Putamen (tissue), 1 donor: ENCODE measurements at regions not wholly inside any gene's neighbourhood (a gene's known extent, or its start where the extent isn't known, plus 50 kb on each side); places are given as distances from the start of the nearest gene placed in this dataset.

Experiments
- DNase-seq: peaks from one replicate; pipeline ENCODE4 v3.0.0-alpha.2; 2016; ENCODE audit warnings: low spot score

- no peak for DNase-seq
Measured at GRCh38 chr14:84532016-84532415, 997.9 kb upstream of the FLRT2 start.

GRCh38 chr14:84533181-84533725, 996.7 kb upstream of the FLRT2 start:
- no peak for DNase-seq

DNA sequence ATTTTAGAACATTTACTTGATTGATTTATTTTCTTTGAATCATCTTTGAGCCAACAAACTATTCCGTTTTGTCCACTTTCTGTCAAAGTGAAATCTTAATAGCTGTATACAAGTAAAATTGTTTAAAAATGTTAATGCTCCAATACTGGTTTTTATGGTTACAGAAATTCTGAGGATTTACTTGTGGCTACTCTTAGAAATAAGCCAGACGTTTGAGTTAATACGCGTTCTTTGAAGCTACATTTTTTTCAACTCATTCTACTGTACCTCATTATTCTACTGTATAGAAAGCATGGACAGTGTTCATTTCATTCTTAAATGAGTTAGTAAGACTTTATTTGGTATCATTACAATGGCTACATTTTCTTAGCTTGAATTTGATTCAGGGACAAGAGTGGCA, 996.2 kb upstream of the FLRT2 start:
- DNase-seq: no peak

GRCh38 chr14:84535484-84535883, 994.5 kb upstream of the FLRT2 start:
- DNase-seq: no peak

- no peak for DNase-seq
Measured at GRCh38 chr14:84535976-84536375, 994.0 kb upstream of the FLRT2 start.

DNA sequence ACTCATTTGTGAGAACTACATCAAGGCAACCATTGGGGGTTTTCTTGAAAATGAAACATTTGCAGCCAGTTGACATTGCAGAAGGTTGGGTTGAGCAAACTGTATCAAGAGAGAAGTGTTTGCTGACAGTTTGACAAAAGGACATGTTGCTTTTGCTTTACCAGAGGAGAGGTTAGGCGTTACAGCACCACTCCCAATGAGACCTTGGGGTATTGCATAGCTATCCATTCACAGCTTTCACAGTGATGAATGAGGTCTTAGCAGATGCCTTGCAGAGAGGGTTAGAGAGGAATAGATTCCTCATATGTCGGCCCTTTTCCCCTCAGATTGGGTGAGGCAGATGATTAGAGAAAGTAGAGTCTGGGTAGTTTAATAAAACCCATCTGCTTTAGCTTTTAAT, 988.9 kb upstream of the FLRT2 start:
- no peak for DNase-seq

DNA sequence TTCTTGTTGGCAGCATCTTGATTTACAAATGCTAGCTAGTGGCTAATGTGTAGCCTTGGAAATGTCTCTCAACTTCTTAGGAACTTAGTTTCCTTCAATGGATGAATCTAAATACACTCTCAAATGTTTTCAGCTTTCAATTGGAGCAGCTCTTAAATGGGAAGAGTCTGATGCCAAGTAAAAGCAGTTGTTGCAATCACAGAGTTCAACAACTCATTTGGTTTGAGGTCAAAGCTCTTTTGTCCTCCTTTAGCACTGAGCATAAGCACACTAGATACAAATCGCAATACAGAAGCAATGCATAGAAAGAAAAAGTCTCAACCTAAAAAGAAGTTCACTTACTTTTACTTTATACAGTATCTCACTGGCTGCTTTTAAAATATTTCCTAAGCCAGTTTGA, 986.1 kb upstream of the FLRT2 start:
- DNase-seq: no peak

GRCh38 chr14:84544486-84545131, 985.3 kb upstream of the FLRT2 start:
- DNase-seq: no peak

- DNase-seq: no peak
Measured at GRCh38 chr14:84546236-84546635, 983.7 kb upstream of the FLRT2 start.

- DNase-seq: no peak
Measured at GRCh38 chr14:84554136-84554535, 975.8 kb upstream of the FLRT2 start.

GRCh38 chr14:84555493-84555892, 974.5 kb upstream of the FLRT2 start:
- no peak for DNase-seq

GRCh38 chr14:84566109-84566508, 963.8 kb upstream of the FLRT2 start:
- no peak for DNase-seq

DNA sequence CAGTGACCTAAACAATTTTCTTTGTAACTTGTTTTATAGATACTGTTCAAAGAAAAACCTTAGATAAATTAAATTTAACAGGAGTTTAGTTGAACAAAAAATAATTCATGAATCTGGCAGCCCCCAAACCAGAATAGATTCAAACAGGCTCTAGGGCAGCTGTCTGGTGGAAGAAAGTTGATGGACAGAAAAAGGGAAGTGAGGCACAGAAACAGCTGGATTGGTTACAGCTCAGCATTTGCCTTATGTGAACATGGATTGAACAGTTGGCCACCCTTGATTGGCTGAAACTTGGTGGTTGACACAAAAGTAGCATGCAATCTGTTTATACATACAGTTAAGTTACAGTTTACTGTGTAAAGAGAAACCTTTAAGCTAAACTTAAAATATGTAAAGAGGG, 954.3 kb upstream of the FLRT2 start:
- no peak for DNase-seq

DNA sequence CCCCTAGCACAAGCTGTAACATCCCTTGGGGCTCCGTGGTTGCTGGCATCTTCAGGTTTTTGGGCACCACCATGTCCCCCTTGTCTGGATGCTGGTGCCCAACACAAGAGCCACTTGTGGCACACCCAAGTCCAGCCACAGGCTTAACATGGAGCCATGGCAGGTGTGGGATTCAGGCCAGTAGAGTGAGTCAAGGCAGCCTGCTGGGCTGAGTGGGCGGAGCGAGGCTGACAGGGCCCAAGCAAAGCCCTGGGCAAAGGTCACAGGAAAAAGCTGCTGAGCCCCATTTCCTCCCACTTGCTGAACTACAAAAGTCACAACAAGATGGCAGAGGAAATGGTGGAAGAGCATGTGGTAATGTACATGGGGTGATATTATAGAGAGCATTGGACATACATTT, 950.7 kb upstream of the FLRT2 start:
- DNase-seq: no peak

DNA sequence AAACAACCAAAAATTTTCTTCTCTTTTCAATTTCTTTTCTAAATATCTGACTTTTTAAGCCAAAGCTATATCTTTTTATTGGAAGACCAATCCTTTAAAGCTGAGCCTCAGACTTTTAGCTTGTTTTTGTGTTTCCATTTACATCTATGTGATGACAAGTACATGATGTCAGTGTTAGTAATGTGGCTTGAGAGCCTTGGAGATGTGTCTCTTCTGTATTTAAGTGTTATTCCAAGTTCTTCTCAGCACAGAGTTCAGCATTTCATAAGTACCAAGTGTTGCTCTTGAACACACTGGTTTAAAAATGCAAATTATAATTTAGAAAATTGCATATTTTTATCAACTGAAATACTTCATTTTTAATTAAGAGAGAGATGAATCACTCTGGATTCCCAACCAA, 948.9 kb upstream of the FLRT2 start:
- no peak for DNase-seq

DNA sequence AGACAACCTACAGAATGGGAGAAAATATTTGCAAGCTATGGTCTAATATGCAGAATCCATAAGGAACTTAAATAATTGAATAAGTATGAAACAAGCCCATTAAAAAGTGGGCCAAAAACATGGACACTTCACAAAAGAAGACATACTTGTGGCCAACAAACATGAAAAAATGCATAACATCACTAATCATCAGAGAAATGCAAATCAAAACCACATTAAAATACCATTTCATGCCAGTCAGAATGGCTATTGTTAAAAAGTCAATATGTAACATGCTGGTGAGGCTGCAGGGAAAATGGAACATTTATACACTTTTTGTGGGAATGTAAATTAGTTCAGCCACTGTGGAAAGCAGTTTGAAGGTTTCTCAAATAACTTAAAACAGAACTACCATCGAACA, 945.4 kb upstream of the FLRT2 start:
- no peak for DNase-seq

DNA sequence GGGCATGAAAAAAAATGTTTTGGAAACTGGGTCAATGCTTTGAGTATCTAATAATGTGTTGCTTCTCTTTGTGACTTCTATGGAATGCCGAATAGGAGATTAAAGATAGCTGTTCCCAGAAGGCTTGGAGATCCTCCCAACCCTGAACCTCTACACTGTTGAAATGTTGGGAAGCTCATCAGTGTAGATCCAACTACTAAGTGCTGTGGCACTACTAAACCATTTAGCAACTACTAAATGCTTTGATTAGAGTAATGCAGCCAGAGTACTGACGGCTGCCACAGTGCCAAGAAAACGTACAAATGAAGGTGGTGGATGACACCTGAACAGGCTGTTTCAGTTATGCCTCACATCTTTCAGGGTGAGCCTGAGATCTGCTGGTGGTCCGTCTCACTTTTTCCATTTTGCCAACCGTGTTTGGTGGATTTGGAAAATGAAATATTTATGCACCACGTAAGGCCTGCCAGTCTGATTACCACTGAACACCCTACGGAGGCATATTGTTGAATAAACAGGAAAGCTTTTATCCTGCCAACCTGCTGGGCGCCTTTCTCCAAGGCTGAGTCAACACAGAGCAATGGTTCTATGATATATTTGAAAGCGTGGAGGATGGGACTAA, 938.0 kb upstream of the FLRT2 start:
- no peak for DNase-seq

- no peak for DNase-seq
Measured at GRCh38 chr14:84592770-84593169, 937.2 kb upstream of the FLRT2 start.

DNA sequence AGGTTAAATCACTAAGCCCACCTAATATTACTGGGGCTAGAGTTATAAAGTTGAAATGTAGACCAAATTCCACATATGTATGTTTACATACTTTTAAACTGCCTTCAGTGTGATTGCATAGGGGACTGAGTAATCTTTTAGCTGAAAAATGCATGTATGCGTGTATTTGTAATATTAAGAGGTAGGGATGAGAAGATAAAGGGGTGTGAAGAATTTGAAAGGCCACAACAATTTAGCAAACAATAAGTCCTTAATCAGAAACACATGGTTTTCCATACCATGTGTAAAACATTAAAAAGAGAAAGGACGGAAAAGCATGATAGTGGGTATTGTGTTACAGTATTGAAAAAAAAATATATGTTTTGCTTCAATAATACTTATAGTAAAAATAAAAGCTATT, 919.9 kb upstream of the FLRT2 start:
- no peak for DNase-seq

DNA sequence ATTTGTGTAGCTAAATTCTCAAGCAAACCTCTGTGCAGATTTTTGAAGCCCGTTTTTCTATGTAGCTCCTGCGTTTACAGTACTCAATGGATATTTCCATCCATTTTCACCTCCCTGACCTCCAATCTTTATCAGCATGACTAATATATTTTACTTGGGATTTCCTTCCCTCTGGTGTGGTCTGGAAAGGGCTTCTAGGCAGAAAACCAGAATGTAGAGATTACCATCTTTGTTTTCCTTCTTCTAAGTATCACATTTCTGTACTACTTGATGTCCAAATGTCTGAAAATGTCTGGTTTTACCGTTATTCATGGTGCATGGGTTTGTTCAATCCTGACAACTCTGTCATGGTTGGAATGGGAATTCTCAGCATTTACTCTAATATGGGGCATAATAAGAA, 907.6 kb upstream of the FLRT2 start:
- DNase-seq: no peak

DNA sequence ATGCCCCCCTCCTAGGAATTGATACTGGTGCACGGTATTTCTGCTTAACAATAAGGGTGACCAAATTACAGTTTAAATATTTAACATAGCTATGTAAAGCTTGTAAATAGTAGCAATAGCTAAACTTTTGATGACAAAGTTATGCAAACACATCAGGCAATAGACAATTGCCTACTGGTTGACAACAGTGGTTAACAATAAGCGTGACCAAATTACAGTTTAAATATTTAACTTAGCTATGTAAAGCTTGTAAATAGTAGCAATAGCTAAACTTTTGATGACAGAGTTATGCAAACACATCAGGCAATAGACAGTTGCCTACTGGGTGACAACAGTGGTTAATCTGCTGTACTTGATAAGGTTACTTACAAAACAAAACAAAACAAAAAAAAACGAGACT, 886.5 kb upstream of the FLRT2 start:
- DNase-seq: no peak

- DNase-seq: no peak
Measured at GRCh38 chr14:84646786-84647500, 883.0 kb upstream of the FLRT2 start.

GRCh38 chr14:84655014-84655413, 874.9 kb upstream of the FLRT2 start:
- no peak for DNase-seq
